ENCODE measurements at regions not wholly inside any gene's neighbourhood (a gene's known extent, or its start where the extent isn't known, plus 50 kb on each side); places are given as distances from the start of the nearest gene placed in this dataset.

DNA sequence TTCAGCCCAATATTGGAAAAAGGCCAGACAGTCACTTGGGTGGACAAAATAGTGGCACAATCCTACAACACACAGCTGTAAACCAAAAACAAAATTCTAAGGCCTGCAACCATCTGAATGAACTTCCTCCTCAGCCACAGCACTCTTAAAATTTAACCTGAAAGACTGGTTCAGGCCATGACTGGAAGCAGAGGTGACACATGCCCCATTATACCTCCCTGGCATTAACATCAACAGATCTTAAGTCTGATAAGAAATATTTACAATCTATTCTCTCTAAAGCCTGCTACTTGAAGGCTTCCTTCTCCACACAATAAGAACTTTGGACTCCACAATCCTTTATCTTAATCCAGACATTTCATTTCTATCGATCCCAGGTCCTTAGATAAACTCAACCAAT is 192.4 kb upstream of the LRP1B start:
- H3K4me3 ChIP-seq (ENCODE audit: low read depth, low read length, poor library complexity, severe bottlenecking) = no peak overlapping the region
- no peaks in the 10 kb centered on the region for H3K4me1 ChIP-seq (ENCODE audit: insufficient read depth, low read length, poor library complexity, severe bottlenecking)
- BruUV-seq (replicated peaks) = no TSS peak
- ChIA-PET CTCF (no interaction called here), POLR2A (ENCODE audit: low non-redundant PET) (no interaction called here)
- TF ChIP-seq EZH2 (IDR thresholded peaks at IDR 0.05; ENCODE audit: borderline replicate concordance, low read depth, low read length, poor library complexity, severe bottlenecking) = no peak
- TF ChIP-seq, protein P1, sequence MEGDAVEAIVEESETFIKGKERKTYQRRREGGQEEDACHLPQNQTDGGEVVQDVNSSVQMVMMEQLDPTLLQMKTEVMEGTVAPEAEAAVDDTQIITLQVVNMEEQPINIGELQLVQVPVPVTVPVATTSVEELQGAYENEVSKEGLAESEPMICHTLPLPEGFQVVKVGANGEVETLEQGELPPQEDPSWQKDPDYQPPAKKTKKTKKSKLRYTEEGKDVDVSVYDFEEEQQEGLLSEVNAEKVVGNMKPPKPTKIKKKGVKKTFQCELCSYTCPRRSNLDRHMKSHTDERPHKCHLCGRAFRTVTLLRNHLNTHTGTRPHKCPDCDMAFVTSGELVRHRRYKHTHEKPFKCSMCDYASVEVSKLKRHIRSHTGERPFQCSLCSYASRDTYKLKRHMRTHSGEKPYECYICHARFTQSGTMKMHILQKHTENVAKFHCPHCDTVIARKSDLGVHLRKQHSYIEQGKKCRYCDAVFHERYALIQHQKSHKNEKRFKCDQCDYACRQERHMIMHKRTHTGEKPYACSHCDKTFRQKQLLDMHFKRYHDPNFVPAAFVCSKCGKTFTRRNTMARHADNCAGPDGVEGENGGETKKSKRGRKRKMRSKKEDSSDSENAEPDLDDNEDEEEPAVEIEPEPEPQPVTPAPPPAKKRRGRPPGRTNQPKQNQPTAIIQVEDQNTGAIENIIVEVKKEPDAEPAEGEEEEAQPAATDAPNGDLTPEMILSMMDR (conservative IDR thresholded peaks at IDR 0.05; ENCODE audit: low read depth, low read length) = no peak
- H3K27ac ChIP-seq (ENCODE audit: low read depth, low read length, poor library complexity, severe bottlenecking) = no peak overlapping the region
- no peaks in the 10 kb centered on the region for H3K27me3 ChIP-seq (replicated peaks; ENCODE audit: insufficient read depth, low read depth, low read length, poor library complexity)
- DNase-seq (ENCODE audit: low spot score) = no peak
- no peaks in the 10 kb centered on the region for H3K9me3 ChIP-seq (ENCODE audit: low read depth, low read length, poor library complexity, severe bottlenecking)
- H3K36me3 ChIP-seq (ENCODE audit: insufficient read depth, low read length, poor library complexity, severe bottlenecking) = no peaks in the 10 kb centered on the region
- intact Hi-C loops (cut with micrococcal nuclease; ENCODE audit: unreplicated experiment) = no loop called here

DNA sequence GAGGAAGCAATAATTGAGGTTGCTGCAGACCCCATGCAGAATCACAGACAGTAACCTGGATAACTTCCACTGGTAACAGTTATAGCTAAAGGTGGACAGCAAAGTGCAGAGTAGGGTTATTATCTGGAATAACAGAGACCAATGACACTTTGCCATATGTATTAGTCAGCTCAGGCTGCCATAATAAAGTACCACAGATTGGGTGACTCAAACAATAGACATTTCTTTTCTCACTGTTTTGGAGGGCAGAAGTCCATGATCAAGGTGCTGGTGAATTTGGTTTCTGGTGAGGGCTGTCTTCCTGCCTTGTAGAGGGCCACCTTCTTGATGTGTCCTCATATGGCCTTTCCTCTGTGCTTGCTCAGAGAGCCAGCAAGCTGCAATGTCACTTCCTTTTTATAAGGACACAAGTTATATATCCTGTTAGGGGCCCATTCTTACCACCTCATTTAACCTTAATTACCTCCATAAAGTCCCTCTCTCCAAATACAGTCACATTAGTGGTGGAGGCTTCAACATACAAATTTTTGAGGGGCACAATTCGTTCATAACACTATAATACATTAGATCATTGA is 191.0 kb upstream of the LRP1B start:
- Histone ChIP-seq H3K27ac (ENCODE audit: low read depth, low read length, poor library complexity, severe bottlenecking) (no peak overlapping the region), H3K36me3 (ENCODE audit: insufficient read depth, low read length, poor library complexity, severe bottlenecking) (no peaks in the 10 kb centered on the region), H3K4me1 (ENCODE audit: insufficient read depth, low read length, poor library complexity, severe bottlenecking) (no peaks in the 10 kb centered on the region), H3K27me3 (replicated peaks; ENCODE audit: insufficient read depth, low read depth, low read length, poor library complexity) (no peaks in the 10 kb centered on the region), H3K9me3 (ENCODE audit: low read depth, low read length, poor library complexity, severe bottlenecking) (no peaks in the 10 kb centered on the region), H3K4me3 (ENCODE audit: low read depth, low read length, poor library complexity, severe bottlenecking) (no peak overlapping the region)
- ChIA-PET POLR2A (ENCODE audit: low non-redundant PET) (no interaction called here), CTCF (interaction anchor here (0.6 kb wide), 1 partner anchor 61 kb away, joined by 3 read pairs; no protein-coding TSS in a partner anchor)
- no peak for DNase-seq (ENCODE audit: low spot score)
- BruUV-seq (replicated peaks) = no TSS peak
- no peak for TF ChIP-seq EZH2 (IDR thresholded peaks at IDR 0.05; ENCODE audit: borderline replicate concordance, low read depth, low read length, poor library complexity, severe bottlenecking)
- TF ChIP-seq, protein P1 (conservative IDR thresholded peaks at IDR 0.05; ENCODE audit: low read depth, low read length) = no peak
- intact Hi-C loops (cut with micrococcal nuclease; ENCODE audit: unreplicated experiment) = no loop called here

DNA sequence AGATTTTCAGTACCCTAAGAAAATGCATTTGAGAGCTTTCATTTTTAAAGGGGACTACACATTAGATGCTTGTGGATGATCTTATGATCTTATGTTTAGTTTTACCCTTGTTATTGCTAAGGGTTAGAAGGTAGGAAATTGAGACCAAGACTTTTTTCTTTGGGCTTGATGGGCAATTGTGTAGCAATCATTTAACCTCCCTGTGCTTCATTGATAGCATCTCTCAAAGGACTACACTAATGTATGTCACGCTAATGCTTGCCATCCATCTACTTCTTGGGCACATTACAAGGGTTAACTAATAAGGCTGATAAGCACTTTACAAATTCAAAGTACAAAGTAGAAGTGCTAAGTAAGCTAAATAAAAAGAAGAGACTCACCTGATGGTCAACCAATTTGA is 189.3 kb upstream of the LRP1B start:
- no peak for DNase-seq (ENCODE audit: low spot score)
- intact Hi-C loops (cut with micrococcal nuclease; ENCODE audit: unreplicated experiment) = no loop called here
- no TSS peak for BruUV-seq (replicated peaks)
- ChIA-PET POLR2A (ENCODE audit: low non-redundant PET) (no interaction called here), CTCF (no interaction called here)
- no peaks in the 10 kb centered on the region for H3K36me3 ChIP-seq (ENCODE audit: insufficient read depth, low read length, poor library complexity, severe bottlenecking)
- no peaks in the 10 kb centered on the region for H3K4me1 ChIP-seq (ENCODE audit: insufficient read depth, low read length, poor library complexity, severe bottlenecking)
- no peaks in the 10 kb centered on the region for H3K9me3 ChIP-seq (ENCODE audit: low read depth, low read length, poor library complexity, severe bottlenecking)
- no peak overlapping the region for H3K27ac ChIP-seq (ENCODE audit: low read depth, low read length, poor library complexity, severe bottlenecking)
- TF ChIP-seq, protein P1 (conservative IDR thresholded peaks at IDR 0.05; ENCODE audit: low read depth, low read length) = no peak
- no peak for TF ChIP-seq EZH2 (IDR thresholded peaks at IDR 0.05; ENCODE audit: borderline replicate concordance, low read depth, low read length, poor library complexity, severe bottlenecking)
- no peak overlapping the region for H3K4me3 ChIP-seq (ENCODE audit: low read depth, low read length, poor library complexity, severe bottlenecking)
- H3K27me3 ChIP-seq (replicated peaks; ENCODE audit: insufficient read depth, low read depth, low read length, poor library complexity) = no peaks in the 10 kb centered on the region
